WTC11 (cell line): ENCODE measurements at regions not wholly inside any gene's neighbourhood (a gene's known extent, or its start where the extent isn't known, plus 50 kb on each side); places are given as distances from the start of the nearest gene placed in this dataset.

ENCODE experiments used
- CTCF ChIP-seq: fragments of 200-600 bp; IDR thresholded peaks from 2 replicates; pipeline ENCODE4 v1.8.0; 2022; ENCODE audit warnings: antibody characterized with exemption
- FOXP4 ChIP-seq: sonication (generic); formaldehyde crosslinking; IDR thresholded peaks from 2 replicates; pipeline ENCODE4 v1.8.0; 2022; ENCODE audit warnings: mild to moderate bottlenecking, missing genetic modification reagents
- SMAD4 ChIP-seq: sonication (generic); formaldehyde crosslinking; IDR thresholded peaks from 2 replicates; pipeline ENCODE4 v1.8.0; 2022; ENCODE audit warnings: mild to moderate bottlenecking, missing genetic modification reagents
- SP1 ChIP-seq: sonication (generic); formaldehyde crosslinking; conservative IDR thresholded peaks from 2 replicates; pipeline ENCODE4 v1.8.1; 2022; ENCODE audit warnings: missing genetic modification reagents
- ZBTB21 ChIP-seq: sonication (generic); formaldehyde crosslinking; IDR thresholded peaks from 2 replicates; pipeline ENCODE4 v1.8.1; 2023; ENCODE audit warnings: mild to moderate bottlenecking, missing genetic modification reagents, borderline replicate concordance
- ZNF232 ChIP-seq: sonication (generic); formaldehyde crosslinking; IDR thresholded peaks from 2 replicates; pipeline ENCODE4 v1.8.0; 2022; ENCODE audit warnings: mild to moderate bottlenecking, missing genetic modification reagents
- ZNF263 ChIP-seq: sonication (generic); formaldehyde crosslinking; IDR thresholded peaks from 2 replicates; pipeline ENCODE4 v1.8.1; 2022; ENCODE audit warnings: low read depth, mild to moderate bottlenecking, moderate library complexity, missing genetic modification reagents
- ZNF512 ChIP-seq: sonication (generic); formaldehyde crosslinking; IDR thresholded peaks from 2 replicates; pipeline ENCODE4 v1.8.1; 2022; ENCODE audit warnings: missing genetic modification reagents, borderline replicate concordance
- TF ChIP-seq, protein P1 (sequence below): sonication (generic); formaldehyde crosslinking; IDR thresholded peaks from 2 replicates; pipeline ENCODE4 v1.8.0; 2022; ENCODE audit warnings: mild to moderate bottlenecking, missing genetic modification reagents
- TF ChIP-seq, protein P2 (sequence below): sonication (generic); formaldehyde crosslinking; IDR thresholded peaks from 2 replicates; pipeline ENCODE4 v1.8.0; 2023; ENCODE audit warnings: missing genetic modification reagents, mild to moderate bottlenecking, borderline replicate concordance
- TF ChIP-seq, protein P3 (sequence below): fragments of 250-450 bp; sonication (Bioruptor Pico); IDR thresholded peaks from 2 replicates; pipeline ENCODE4 v1.9.0; 2021; ENCODE audit warnings: mild to moderate bottlenecking
- TF ChIP-seq, protein P4 (sequence below): sonication (generic); formaldehyde crosslinking; IDR thresholded peaks from 2 replicates; pipeline ENCODE4 v1.8.1; 2023; ENCODE audit warnings: mild to moderate bottlenecking, missing genetic modification reagents, moderate library complexity

DNA sequence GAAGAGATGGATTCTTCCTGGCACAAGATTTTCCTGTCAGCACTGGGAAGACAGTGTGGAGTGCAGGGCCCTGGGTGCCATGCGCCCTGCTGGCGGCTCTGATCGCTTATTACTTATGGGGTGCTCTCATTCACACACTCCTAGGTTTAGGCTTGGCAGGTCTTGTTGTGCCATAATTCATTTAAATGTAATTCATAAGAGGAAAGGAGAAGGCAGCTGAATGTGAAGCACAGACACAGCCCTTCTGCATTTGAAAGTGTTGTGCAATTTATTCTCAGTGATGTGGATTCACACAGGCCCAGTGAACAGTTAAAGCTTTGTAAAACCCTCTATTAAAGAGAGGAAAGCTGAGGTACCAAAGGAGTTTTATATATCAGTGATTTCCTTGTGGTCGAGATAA is 249.7 kb downstream of the C4orf33 start:
- TF ChIP-seq SMAD4 (CRISPR knock-in tag) (no peak), ZNF263 (CRISPR knock-in tag) (no peak), FOXP4 (CRISPR knock-in tag) (no peak), CTCF (no peak), ZNF512 (CRISPR knock-in tag) (no peak), ZBTB21 (CRISPR knock-in tag) (no peak), ZNF232 (no peak), SP1 (CRISPR knock-in tag) (no peak)
- TF ChIP-seq, protein P1, sequence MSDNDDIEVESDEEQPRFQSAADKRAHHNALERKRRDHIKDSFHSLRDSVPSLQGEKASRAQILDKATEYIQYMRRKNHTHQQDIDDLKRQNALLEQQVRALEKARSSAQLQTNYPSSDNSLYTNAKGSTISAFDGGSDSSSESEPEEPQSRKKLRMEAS (CRISPR knock-in tag) = no peak
- TF ChIP-seq, protein P2, sequence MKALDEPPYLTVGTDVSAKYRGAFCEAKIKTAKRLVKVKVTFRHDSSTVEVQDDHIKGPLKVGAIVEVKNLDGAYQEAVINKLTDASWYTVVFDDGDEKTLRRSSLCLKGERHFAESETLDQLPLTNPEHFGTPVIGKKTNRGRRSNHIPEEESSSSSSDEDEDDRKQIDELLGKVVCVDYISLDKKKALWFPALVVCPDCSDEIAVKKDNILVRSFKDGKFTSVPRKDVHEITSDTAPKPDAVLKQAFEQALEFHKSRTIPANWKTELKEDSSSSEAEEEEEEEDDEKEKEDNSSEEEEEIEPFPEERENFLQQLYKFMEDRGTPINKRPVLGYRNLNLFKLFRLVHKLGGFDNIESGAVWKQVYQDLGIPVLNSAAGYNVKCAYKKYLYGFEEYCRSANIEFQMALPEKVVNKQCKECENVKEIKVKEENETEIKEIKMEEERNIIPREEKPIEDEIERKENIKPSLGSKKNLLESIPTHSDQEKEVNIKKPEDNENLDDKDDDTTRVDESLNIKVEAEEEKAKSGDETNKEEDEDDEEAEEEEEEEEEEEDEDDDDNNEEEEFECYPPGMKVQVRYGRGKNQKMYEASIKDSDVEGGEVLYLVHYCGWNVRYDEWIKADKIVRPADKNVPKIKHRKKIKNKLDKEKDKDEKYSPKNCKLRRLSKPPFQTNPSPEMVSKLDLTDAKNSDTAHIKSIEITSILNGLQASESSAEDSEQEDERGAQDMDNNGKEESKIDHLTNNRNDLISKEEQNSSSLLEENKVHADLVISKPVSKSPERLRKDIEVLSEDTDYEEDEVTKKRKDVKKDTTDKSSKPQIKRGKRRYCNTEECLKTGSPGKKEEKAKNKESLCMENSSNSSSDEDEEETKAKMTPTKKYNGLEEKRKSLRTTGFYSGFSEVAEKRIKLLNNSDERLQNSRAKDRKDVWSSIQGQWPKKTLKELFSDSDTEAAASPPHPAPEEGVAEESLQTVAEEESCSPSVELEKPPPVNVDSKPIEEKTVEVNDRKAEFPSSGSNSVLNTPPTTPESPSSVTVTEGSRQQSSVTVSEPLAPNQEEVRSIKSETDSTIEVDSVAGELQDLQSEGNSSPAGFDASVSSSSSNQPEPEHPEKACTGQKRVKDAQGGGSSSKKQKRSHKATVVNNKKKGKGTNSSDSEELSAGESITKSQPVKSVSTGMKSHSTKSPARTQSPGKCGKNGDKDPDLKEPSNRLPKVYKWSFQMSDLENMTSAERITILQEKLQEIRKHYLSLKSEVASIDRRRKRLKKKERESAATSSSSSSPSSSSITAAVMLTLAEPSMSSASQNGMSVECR (CRISPR knock-in tag) = no peak
- TF ChIP-seq, protein P3, sequence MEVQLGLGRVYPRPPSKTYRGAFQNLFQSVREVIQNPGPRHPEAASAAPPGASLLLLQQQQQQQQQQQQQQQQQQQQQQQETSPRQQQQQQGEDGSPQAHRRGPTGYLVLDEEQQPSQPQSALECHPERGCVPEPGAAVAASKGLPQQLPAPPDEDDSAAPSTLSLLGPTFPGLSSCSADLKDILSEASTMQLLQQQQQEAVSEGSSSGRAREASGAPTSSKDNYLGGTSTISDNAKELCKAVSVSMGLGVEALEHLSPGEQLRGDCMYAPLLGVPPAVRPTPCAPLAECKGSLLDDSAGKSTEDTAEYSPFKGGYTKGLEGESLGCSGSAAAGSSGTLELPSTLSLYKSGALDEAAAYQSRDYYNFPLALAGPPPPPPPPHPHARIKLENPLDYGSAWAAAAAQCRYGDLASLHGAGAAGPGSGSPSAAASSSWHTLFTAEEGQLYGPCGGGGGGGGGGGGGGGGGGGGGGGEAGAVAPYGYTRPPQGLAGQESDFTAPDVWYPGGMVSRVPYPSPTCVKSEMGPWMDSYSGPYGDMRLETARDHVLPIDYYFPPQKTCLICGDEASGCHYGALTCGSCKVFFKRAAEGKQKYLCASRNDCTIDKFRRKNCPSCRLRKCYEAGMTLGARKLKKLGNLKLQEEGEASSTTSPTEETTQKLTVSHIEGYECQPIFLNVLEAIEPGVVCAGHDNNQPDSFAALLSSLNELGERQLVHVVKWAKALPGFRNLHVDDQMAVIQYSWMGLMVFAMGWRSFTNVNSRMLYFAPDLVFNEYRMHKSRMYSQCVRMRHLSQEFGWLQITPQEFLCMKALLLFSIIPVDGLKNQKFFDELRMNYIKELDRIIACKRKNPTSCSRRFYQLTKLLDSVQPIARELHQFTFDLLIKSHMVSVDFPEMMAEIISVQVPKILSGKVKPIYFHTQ = no peak
- TF ChIP-seq, protein P4, sequence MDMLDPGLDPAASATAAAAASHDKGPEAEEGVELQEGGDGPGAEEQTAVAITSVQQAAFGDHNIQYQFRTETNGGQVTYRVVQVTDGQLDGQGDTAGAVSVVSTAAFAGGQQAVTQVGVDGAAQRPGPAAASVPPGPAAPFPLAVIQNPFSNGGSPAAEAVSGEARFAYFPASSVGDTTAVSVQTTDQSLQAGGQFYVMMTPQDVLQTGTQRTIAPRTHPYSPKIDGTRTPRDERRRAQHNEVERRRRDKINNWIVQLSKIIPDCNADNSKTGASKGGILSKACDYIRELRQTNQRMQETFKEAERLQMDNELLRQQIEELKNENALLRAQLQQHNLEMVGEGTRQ = no peak
